CD4-positive, alpha-beta T cell treated with Interferon alpha-2 for 1 hour (primary cell): ENCODE measurements at regions not wholly inside any gene's neighbourhood (a gene's known extent, or its start where the extent isn't known, plus 50 kb on each side); places are given as distances from the start of the nearest gene placed in this dataset.
"Not testable (repeated sequence)": the region's sequence is repeated elsewhere in the genome, so short reads cannot be mapped to it uniquely, and the experiment has no call there.

ENCODE experiments used
- DNase-seq, 2 donors: peaks; one replicate each; pipeline ENCODE4 v3.0.0-alpha.2; 2020 to 2022

- DNase-seq = no peak
Measured at GRCh38 chr18:39371996-39372395, 1806.4 kb upstream of the CELF4 start.

DNA sequence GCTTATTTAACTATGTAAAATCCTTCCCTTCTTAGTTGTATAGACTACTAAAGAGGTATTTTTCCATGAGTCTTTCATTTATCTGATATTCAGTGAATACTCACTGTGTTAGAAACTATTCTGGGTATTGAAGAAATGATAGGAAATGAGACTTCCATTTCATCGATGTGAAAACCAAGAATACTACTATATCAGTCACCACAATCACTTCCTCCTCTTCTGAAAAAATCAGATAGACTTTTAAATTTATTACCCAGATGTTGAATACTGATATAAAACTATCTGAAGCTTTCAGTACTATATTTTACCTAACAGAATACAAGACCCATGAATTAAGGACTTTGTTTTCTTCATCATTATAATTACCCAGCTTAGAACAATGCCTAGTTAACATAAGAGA is 1801.1 kb upstream of the CELF4 start:
- DNase-seq = no peak

DNA sequence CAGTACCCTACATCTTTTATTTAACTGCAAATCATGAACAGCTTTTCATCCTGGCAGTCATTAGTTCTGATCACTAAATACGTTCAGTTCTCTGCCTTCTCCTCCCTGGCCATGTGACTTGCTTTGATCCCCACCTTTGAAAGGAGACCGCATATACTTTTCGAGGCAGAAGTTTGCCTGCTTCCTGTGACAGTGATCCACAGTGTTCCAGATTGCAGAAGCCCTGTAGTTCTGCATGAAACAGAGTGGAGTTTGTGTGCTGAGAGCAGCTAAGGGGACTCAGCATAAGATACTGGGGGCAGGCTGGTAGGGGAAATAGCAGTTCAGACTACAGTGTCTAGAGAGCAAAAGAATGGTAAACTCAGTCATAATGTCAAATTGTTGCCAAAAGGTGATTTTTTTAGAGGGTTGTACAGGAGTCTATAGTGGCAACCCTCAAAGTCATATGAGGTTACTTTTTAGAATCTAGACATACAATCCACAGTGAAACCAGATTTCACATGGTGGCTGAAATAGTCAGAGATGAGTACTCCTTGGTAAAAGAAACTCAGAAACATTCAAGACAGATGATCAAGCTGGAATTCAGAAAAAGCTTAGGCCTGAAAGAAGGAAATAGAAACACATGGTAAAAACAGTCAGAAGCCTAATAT is 1800.4 kb upstream of the CELF4 start:
- no peak for DNase-seq

GRCh38 chr18:39360072-39360471 is 1794.5 kb upstream of the CELF4 start:
- DNase-seq = no peak

GRCh38 chr18:39359636-39360035 is 1794.0 kb upstream of the CELF4 start:
- DNase-seq = no peak

DNA sequence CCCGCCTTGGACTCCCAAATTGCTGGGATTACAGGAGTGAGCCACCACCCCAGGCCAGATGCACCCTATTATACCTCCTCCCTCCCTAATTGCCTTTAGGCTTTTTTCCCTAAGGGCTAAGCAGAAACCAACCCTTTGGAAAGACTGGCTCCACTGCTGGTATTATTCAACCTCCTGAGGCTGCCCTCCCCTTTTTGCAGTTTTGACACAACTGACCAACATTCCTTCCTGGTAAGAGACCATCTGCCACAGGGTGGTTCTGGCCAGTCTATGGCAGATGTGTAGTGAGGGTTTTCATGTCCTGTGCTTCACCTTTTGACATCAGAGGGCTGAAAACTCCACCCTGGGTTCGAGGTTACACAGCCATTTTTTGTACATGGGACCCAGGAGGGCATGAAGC is 1785.3 kb upstream of the CELF4 start:
- no peak for DNase-seq

- DNase-seq = no peak
Measured at GRCh38 chr18:39349801-39350200, 1784.2 kb upstream of the CELF4 start.

DNA sequence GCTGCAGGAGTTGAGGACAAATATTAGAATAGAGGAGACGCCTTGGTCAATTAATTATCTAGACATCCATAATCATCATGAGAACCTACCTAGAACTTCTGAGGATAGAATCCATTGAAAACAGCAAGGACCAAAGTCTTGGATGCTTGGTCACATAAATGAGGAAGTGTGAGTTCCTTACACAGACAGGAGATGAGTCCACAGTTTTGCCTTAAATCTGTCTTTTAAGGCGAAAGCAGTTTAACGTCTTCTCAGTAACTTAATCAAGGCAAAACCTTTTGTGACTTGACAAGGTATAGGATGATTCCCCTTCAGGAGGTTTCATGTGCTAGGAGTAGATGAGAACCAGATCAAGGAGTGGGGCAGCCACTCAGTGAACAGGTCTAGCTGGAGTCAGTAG is 1783.2 kb upstream of the CELF4 start:
- no peak for DNase-seq

DNA sequence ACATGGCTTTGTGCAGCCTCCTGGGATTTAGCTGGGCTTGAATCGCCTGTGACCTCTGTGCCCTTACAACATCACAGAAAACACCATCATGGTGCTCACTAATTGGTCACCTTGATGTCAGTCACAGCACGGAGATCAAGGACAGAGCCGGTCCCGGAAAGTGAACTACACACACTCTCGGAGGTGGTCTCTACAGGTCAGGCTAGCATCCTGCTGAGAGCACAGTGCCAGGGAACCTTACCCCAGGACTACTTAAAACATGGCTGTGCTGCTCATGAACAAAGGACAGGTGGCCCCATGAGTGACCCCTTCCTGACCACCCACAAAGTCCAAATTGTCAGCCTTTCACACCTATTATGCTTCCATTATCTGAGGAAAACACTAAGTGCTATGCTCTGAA is 1782.1 kb upstream of the CELF4 start:
- no peak for DNase-seq

GRCh38 chr18:39346916-39347315 is 1781.3 kb upstream of the CELF4 start:
- no peak for DNase-seq

DNA sequence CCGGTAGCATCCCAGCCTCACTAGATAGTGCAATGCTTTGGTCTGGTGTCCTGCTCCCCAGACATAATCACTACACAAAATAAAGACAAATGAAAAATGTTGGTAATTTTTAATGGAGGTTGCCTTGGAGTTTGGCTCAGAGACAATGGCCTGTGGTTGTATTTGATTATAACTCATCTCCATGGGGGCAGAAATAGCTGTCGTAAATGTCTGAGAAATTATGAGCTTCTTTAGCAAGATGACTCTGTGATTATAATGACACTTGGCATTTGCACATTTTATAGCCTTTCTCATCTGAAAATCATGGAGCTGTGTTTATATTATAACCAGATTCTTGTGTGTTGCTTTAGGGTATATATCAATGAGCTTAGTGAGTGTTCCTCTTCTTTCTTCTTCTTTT is 1779.7 kb upstream of the CELF4 start:
- no peak for DNase-seq

- DNase-seq = no peak
Measured at GRCh38 chr18:39344487-39344886, 1778.9 kb upstream of the CELF4 start.

DNA sequence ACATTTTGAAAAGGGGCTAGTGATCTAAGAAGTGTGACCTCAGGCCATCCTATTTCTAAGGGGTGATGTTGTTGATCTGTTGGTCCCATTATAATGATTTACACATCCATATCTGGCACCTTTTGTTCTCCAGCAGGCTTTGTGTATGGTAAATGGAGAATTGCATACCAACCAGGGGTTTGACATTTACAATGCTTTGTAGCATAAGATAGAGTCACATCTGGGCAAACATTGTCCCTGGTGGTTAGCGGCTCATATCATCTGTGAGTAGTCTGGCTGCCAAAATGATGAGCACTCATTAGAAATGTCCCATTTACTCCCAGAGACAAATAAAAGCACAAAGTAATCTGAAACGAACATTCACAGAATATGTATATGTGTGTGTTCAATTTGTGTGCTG is 1775.5 kb upstream of the CELF4 start:
- DNase-seq = no peak

DNA sequence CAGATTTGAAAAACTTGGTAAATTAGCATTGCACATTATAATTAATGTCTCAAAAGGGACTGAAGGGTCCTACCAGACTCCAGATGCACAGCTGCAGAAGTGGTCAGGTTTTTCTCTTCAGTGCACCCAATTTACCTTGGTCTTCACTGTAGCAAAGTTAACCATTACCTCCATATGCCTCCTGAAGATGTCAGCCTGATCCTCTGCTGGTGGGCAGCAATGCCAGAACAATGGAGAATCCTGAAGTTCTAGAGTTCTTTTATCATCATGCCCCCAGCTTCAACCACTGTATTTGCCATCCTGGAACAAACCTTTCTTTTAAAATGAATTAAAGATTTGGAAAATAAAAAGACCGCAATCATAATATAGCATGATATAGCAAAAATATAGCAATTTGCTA is 1774.8 kb upstream of the CELF4 start:
- no peak for DNase-seq

DNA sequence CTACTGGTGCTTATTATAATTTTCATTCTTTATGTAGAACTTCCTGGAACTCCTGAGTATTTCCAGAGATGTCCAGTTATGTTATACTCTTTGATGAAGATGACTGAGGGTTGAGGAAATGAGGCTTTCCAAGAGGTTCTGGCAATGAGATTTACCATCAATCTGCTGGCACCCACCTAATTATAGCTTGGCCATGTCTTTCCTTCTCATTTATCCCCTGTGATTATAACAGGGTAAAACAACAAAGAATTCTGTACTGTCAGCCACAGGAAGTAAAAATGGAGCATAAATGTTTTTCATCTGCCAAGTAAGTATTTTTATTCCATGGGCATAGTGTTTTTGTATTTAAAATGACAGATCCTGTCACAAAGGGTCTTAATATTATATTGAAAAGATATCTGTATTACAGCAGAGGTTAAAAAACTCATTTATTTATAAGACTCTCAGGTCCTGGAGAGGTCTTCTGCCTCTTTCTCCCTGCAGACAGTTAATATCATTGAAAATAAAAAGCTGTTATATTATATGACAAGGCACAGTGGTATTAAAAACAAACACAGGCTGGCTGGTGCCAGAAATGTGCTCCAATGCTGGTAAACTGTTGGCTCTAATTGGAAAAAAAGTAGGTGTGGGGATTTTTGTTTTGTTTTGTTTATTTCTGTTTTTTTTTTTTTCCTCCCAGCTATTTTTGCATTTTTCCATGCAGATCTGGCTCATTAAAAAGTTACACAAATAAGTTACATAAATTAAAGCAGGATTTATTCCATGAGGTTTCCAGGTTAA is 1764.1 kb upstream of the CELF4 start:
- DNase-seq = no peak

DNA sequence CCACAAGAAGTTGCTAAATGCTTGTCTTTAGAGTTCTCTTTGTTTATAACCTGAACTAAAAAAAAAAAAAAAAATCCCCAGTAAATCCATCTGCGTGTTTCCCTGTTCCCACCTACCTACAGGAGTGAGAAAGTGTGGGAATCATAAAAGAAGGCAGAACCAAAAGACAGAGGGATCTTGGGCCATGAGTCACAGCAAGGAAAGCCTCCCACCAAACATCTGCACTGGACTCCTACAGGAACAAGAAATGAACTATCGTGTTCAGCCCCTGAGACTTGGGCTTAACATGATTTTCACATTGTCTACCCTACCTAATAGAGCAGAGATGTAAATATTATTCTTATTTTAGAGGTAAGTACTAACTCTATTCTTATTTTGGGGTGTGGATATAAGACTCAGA is 1761.2 kb upstream of the CELF4 start:
- DNase-seq = no peak

GRCh38 chr18:39325973-39326372 is 1760.4 kb upstream of the CELF4 start:
- no peak for DNase-seq

GRCh38 chr18:39319141-39319540 is 1753.5 kb upstream of the CELF4 start:
- DNase-seq = no peak

DNA sequence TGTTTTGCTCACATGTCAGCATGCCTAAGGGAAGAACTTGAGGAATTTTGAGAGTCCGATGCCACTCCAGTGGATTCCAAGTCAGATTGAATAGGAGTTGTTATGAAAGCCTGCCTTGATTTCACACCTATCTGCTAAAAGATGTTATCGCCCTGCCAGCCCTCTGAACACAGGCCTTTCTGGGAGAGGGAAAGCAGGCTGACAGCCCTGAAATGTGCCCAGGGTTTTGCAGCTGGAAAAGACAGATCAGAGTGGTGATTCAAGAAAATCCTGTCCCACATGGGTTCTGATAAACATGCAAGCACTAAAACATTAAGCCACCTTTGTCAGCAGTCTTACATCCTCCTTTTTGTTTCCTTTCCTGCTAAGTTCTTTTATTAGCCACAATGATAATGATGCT is 1752.9 kb upstream of the CELF4 start:
- DNase-seq = no peak

DNA sequence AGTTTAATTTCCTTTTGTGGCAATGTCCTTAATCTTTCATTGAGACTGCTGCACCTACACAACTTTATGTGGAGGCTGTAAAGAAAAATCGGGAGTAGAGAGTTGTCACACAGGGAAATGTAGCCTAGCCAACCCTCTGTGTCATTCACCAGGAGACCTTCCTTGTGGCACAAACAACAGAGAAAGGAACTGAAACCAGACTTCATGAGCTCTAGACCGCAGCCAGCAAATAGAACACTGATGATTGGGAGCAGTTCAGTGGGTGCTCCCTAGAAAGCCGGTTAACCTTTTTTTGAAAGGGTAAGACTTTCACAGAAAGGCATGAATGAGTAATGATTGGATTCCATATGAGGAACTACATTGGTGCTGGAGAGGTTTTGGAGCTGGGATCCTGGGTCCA is 1752.4 kb upstream of the CELF4 start:
- peak in 1 of 2 donors; percentile 1 for DNase-seq

DNA sequence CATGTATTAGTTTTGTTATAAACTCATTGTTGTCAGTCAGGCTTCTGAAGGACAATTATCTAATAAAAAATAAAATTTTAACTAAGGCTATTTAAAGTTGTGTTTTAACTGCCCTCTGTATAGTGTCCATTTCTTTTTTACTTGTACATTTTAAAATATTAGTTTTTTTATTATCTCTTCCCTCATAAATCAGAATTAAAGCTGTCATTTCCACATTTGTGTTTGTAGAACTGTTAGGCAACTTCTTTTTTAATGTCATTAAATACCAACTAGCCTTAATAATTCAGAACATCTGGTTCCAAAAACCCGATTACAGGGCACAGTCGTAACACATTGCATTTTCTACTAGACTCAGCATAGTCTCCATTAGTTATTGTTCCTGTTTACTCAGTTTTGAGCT is 1749.0 kb upstream of the CELF4 start:
- no peak for DNase-seq

GRCh38 chr18:39313992-39314391 is 1748.4 kb upstream of the CELF4 start:
- no peak for DNase-seq

DNA sequence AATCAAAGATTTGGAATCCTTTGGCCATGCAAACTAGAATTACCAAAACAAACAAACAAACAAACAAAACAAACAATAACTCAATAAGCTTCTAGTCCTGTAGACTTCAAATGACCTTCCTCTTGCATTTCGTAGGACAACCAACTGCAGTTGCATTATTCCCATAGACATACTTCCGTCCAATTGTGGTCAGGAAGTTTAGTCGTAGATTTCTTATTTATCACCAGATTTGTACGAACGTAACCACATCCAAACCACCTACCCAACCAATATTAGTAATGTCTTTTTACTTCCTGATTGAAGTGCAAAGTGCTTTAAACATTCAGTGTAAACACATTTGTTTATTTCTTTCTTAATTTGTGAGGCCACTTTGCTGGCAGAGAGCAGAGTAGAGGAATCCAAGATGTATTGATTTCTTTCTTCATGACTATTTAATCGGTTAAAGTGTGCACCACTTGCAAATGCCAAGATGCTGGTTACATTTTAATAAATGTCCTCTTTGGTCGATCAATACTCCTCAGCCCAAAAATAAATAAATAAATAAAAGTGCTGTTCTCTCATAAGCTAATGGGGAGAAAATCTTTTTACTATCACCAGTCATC is 1745.6 kb upstream of the CELF4 start:
- no peak for DNase-seq

GRCh38 chr18:39308931-39309521 is 1743.4 kb upstream of the CELF4 start:
- DNase-seq = not testable (repeated sequence)
